NCI-H1930 (cell line): ENCODE measurements at regions not wholly inside any gene's neighbourhood (a gene's known extent, or its start where the extent isn't known, plus 50 kb on each side); places are given as distances from the start of the nearest gene placed in this dataset.

Experiments used
- DNase-seq, 2 experiments: peaks; one replicate each; lab custom pipeline; 2025; lab: John Stamatoyannopoulos, UW

DNA sequence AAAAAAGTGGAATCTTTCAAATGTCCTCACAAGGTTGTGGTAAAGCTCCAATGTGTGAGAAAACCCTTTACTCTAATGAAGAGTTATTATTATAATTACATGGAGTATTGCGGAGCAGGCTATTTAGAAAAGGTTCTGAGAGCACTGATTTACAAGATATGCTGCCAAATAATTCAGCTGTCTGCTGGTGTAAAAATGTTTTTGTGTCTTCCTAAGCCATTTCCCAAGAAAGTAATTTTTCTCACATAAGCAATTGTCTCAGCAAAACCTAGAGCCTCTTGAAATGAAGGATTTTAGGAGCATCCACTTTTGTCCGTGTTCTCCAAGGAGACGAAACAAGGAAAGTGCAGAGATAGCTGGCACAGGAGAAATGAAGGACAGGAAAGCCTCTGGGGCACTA lies 229.6 kb upstream of the STARD13 start:
- DNase-seq, result no peak

DNA sequence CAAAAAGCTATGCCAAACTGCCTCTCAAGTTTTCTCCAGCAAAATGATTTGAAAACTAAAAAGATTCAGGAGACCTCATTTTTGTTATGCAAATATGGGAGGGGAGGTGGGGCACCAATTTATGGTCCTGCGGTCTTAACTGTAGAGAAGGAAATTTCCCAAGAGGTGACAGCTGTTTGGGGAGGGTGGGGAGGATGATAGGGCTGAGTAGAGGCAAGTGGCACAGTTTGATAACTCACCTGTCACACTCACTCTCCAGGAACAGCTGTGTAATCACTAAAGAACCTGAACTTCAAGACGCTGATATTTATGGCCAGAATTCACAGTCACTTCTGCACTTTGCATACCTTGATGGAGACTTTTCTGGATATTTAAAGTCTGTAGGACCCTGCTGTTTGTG lies 232.9 kb upstream of the STARD13 start:
- no peak for DNase-seq

DNA sequence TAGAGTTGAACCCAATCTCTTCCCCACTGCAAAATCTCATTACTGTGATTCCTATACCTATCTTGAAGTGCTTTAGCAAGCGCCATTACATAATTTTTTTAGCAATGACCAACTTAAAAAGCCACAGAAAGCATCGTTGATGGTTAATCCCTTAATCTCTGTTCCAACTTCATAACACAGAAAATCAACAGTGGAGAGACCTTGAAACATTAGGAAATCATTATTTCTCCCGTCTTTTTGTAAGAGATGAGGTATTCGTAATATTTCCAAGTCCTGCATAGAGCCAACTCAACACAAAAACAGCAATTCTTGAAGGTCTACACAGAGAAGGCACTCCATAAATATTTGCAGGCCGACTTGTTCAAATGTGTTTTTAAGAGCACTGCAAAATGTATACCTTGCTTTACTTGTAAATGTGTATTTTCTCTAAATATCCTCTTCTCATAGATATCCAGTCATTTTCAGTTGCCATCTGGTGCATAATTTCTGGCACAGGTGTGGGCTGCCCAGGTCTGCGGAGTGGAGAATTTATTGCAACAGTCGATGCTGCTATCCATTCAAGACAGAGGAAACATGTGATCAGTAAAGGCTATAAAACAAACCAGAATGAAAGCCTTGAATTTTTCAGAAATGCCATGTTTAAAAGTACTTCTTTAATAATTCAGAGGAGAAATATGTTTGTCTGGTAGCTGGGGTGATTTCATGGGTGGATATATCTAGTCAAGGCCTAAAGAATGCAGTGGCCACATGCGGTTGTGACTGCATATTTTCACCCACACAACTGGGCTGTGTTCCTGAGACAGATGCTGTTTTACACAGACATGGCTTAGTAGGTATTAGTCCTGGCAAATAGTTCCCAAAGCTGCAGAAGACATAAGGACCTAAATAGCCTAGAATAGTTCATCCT lies 234.3 kb upstream of the STARD13 start:
- DNase-seq, result no peak

DNA sequence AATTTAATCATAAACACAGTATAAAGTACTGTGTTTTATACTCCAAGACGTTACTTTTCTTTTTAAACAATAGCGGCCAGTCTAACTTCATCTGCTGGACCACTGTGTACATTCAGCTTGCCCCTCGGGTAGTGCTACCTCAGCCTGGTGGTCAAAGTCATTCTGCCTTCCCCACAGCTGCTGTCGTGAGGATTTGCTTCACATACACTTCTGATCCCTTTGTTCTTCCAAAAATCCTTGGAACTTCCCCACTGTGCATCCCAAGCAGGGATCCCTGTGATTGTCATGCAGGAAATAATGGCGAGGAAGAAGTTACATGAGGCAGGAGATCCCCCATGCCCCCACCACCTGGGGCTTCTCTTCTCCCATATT lies 234.9 kb upstream of the STARD13 start:
- DNase-seq, result no peak

DNA sequence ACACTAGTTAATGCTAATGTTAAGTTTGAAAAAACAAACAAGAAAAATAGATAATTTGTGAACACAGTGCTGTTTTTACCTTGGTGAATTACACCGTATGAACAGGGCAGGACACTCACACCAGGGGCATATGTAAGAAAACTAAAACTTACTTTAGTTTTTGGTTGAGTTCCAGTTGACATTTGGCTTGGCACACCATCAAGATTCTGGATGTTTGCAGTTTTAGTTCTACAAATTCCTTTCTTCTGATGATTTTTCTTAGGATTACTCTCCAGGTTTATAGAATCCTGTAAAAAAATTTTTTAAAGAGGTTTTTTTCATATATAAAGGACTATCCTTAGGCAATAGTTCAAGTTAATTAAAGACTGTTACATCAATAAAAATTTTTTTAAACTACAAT lies 238.5 kb upstream of the STARD13 start:
- no peak for DNase-seq

GRCh38 chr13:33525763-33526162 lies 240.2 kb upstream of the STARD13 start:
- no peak for DNase-seq

GRCh38 chr13:33526718-33527117 lies 241.2 kb upstream of the STARD13 start:
- no peak for DNase-seq

DNA sequence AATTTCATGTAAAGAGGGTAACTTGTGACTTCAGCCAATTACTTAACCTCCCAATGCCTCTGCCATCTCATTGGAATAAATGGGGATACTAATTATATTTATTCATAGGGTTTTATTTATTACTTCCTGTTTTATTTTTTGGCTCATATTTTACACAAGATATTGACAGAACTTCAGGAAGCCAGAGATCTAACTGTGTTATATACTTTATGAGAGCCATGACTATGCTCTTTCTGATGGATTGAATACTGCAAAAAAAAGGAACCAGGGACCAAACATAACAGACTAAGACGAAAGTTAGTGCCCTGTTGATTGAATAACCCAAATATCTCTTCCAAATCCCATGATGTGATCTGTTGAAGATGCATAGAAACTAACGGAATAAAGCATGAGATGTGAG lies 243.3 kb upstream of the STARD13 start:
- no peak for DNase-seq

DNA sequence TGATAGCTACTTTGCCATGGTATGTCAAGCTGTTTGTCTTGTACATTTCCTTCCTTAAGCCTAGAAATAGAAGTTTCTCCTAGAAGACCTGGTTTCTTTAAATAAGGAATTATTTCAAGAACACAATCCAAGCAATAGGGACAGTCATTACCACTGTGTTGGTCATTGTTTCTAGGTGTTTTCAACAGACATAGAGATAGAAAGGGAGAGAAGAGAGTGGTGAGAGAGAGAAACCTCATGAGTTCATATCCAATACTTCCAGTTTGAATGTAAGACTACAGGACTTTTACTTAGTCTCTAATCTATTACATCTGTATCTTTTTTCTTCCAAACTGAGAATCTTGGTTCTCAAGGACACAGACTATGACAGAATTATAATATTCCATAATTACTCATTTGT lies 245.9 kb upstream of the STARD13 start:
- DNase-seq, result no peak

GRCh38 chr13:33535061-33535460 lies 249.5 kb upstream of the STARD13 start:
- DNase-seq, result no peak

GRCh38 chr13:33536601-33537000 lies 251.0 kb upstream of the STARD13 start:
- no peak for DNase-seq

GRCh38 chr13:33537026-33537425 lies 251.5 kb upstream of the STARD13 start:
- DNase-seq, result no peak

- no peak for DNase-seq
Measured at GRCh38 chr13:33537676-33538075, 252.1 kb upstream of the STARD13 start.

- DNase-seq, result no peak
Measured at GRCh38 chr13:33541456-33541855, 255.9 kb upstream of the STARD13 start.

DNA sequence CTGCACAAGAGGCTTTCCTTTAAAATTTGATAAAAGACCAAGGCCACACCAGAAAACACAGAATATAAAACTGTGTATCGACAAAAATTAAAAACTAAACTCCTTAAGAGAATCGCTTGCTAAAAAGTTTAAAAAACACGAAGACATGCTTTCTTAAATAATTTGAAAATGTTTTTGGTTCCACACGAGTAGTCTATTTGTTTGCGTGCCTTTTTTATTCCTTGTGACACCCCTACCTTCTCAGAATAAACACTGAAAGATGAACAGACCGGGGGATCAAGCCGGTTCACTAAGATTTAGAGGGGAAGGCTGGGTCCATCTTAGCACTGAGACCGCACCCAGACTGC lies 256.4 kb upstream of the STARD13 start:
- no peak for DNase-seq

- peak; percentile 98 to 99 for DNase-seq
Measured at GRCh38 chr13:33542309-33543088, 256.9 kb upstream of the STARD13 start.

GRCh38 chr13:33543089-33543459 lies 257.5 kb upstream of the STARD13 start:
- peak in 1 of 2 experiments; percentile 45 for DNase-seq

DNA sequence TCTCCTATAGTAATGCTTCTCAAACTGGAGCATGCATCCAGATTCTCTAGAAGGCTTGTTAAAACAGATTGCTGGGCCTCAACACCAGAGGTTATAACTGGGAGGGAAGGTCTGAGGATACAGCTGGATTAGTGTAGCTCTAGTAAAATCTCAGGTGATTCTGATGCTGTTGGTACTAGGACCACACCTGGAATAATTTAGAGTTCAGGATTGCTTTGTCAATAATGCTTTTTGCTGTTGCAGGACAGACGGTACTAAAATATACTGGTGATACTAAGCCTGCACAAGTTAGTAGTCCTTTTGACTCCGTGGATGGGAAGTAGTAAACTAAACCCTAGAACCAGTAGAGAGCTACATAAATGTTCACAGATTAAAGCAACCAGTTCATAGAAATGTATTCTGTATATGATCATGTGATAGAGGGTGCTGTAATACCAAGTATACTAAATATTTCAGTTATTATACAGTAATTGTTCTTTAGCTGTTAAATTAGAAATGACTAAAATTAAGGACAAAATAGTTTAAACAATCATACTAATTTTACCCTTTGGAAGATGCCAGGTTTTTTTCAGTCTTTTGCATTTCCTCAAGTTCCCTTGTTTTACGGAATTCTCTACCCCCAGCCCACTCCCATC lies 258.2 kb upstream of the STARD13 start:
- no peak for DNase-seq

GRCh38 chr13:33544308-33544707 lies 258.8 kb upstream of the STARD13 start:
- DNase-seq, result no peak

GRCh38 chr13:33545492-33545891 lies 259.9 kb upstream of the STARD13 start:
- no peak for DNase-seq

GRCh38 chr13:33547035-33547434 lies 261.5 kb upstream of the STARD13 start:
- DNase-seq, result no peak

DNA sequence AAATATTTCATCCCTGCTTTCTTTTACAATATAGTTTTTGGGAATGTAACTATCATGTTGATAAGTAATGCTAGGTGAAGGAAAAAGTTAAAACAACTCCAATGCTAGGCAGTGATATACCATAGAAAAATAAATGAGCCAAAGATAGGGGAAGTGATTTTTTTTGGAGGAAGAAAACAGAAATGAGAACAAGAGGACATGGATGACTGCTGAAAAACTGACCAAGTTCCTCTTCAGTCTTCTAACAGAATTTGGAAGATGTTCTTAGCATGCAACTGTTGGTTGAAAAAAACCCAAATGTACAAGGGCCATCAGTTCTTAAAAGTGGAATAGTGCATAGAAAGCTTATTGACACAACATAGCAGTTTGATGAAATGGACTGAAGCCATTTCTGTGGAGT lies 262.5 kb upstream of the STARD13 start:
- DNase-seq, result no peak

DNA sequence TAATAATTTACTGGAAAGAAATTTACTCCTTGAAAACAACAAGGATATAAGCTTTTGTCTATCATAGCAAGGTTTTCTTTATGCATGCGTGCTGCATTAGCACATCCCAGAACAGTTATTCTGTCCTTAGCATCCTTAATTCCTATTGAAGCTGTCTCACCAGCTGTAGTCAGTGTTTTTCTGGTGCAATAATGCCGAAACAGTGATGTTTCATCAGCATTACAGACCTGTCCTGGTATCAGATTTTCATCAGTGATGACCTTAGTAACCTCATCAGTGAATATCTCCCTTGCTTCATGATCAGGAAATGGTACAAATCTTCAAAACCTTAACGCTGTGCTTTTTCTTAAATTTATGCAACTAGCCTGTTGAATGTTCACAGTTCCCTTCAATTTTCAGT lies 264.7 kb upstream of the STARD13 start:
- no peak for DNase-seq
